ENCODE measurements at regions not wholly inside any gene's neighbourhood (a gene's known extent, or its start where the extent isn't known, plus 50 kb on each side); places are given as distances from the start of the nearest gene placed in this dataset.

DNA sequence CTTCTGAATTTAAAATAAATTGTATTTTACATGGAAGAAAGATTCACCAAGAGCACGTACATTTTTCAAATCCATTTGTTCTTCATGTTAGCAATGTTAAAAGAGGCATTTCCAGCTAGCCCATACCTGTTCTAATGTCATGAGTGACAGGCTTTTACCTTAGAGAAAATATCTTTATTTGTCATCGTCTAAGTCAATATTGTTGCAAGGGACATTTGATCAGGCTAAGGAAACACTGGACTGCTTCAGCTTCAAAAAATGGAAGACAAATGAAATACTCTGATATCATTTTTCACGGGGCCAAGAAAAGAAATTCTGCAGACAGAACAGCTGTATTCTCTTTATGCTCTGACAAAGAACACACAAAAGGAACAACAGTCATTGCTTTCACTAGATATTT lies 207.7 kb downstream of the RCHY1 start:
- TF ChIP-seq, protein P1, sequence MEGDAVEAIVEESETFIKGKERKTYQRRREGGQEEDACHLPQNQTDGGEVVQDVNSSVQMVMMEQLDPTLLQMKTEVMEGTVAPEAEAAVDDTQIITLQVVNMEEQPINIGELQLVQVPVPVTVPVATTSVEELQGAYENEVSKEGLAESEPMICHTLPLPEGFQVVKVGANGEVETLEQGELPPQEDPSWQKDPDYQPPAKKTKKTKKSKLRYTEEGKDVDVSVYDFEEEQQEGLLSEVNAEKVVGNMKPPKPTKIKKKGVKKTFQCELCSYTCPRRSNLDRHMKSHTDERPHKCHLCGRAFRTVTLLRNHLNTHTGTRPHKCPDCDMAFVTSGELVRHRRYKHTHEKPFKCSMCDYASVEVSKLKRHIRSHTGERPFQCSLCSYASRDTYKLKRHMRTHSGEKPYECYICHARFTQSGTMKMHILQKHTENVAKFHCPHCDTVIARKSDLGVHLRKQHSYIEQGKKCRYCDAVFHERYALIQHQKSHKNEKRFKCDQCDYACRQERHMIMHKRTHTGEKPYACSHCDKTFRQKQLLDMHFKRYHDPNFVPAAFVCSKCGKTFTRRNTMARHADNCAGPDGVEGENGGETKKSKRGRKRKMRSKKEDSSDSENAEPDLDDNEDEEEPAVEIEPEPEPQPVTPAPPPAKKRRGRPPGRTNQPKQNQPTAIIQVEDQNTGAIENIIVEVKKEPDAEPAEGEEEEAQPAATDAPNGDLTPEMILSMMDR (IDR thresholded peaks at IDR 0.05), result no peak
- TF ChIP-seq POLR2A (IDR thresholded peaks at IDR 0.05), result no peak

Data from testis (tissue), 2 donors.